ENCODE measurements at regions not wholly inside any gene's neighbourhood (a gene's known extent, or its start where the extent isn't known, plus 50 kb on each side); places are given as distances from the start of the nearest gene placed in this dataset.

- ATAC-seq (no peak), DNase-seq (no peak)
- Histone ChIP-seq H3K9me3 (no peaks in the 10 kb centered on the region), H3K4me3 (no peak overlapping the region), H3K4me1 (no peaks in the 10 kb centered on the region), H3K36me3 (no peaks in the 10 kb centered on the region), H3K27me3 (no peaks in the 10 kb centered on the region), H3K27ac (no peak overlapping the region)
- intact Hi-C loops (cut with DNase I; ENCODE audit: low total_unique reads) = no loop called here
- TF ChIP-seq POLR2A (IDR thresholded peaks at IDR 0.05) = no peak
- TF ChIP-seq CTCF (IDR thresholded peaks at IDR 0.05 in 4 of 5, conservative IDR thresholded peaks at IDR 0.05 in 1 of 5) = no peak
- in situ Hi-C loops (cut with MboI; ENCODE audit: low sequenced_read_pairs in 4 of 4) = no loop called here
Measured at GRCh38 chr12:98295681-98296080, 219.7 kb upstream of the TMPO start.

- ATAC-seq = no peak
- TF ChIP-seq CTCF (IDR thresholded peaks at IDR 0.05 in 4 of 5, conservative IDR thresholded peaks at IDR 0.05 in 1 of 5) (no peak), POLR2A (IDR thresholded peaks at IDR 0.05) (no peak)
- in situ Hi-C loops (cut with MboI; ENCODE audit: low sequenced_read_pairs in 4 of 4) = no loop called here
Measured at GRCh38 chr12:98296462-98297079, 218.8 kb upstream of the TMPO start.

GRCh38 chr12:98297538-98297937 lies 217.9 kb upstream of the TMPO start:
- intact Hi-C loops (cut with DNase I; ENCODE audit: low total_unique reads) = no loop called here
- in situ Hi-C loops (cut with MboI; ENCODE audit: low sequenced_read_pairs in 4 of 4) = no loop called here
- H3K4me3 ChIP-seq = no peak overlapping the region
- no peak overlapping the region for H3K27ac ChIP-seq
- DNase-seq = no peak
- no peaks in the 10 kb centered on the region for H3K9me3 ChIP-seq
- H3K4me1 ChIP-seq = no peaks in the 10 kb centered on the region
- no peaks in the 10 kb centered on the region for H3K36me3 ChIP-seq
- no peak for ATAC-seq
- no peak for TF ChIP-seq POLR2A (IDR thresholded peaks at IDR 0.05)
- TF ChIP-seq CTCF (IDR thresholded peaks at IDR 0.05 in 4 of 5, conservative IDR thresholded peaks at IDR 0.05 in 1 of 5) = no peak
- no peaks in the 10 kb centered on the region for H3K27me3 ChIP-seq

More at GRCh38 chr12:98296462-98297079, 218.8 kb upstream of the TMPO start:
- Histone ChIP-seq H3K4me3 (no peak overlapping the region), H3K27me3 (no peaks in the 10 kb centered on the region), H3K9me3 (no peaks in the 10 kb centered on the region), H3K4me1 (no peaks in the 10 kb centered on the region), H3K27ac (no peak overlapping the region), H3K36me3 (no peaks in the 10 kb centered on the region)
- no peak for DNase-seq
- intact Hi-C loops (cut with DNase I; ENCODE audit: low total_unique reads) = no loop called here

- no peak for ATAC-seq
- DNase-seq = no peak
- Histone ChIP-seq H3K27me3 (no peaks in the 10 kb centered on the region), H3K4me1 (no peaks in the 10 kb centered on the region), H3K4me3 (no peak overlapping the region), H3K27ac (no peak overlapping the region), H3K36me3 (no peaks in the 10 kb centered on the region), H3K9me3 (no peaks in the 10 kb centered on the region)
- in situ Hi-C loops (cut with MboI; ENCODE audit: low sequenced_read_pairs in 4 of 4) (no loop called here), intact Hi-C loops (cut with DNase I; ENCODE audit: low total_unique reads) (no loop called here)
- TF ChIP-seq CTCF (IDR thresholded peaks at IDR 0.05 in 4 of 5, conservative IDR thresholded peaks at IDR 0.05 in 1 of 5) (no peak), POLR2A (IDR thresholded peaks at IDR 0.05) (no peak)
Measured at GRCh38 chr12:98308141-98308540, 207.2 kb upstream of the TMPO start.
